ENCODE measurements at regions not wholly inside any gene's neighbourhood (a gene's known extent, or its start where the extent isn't known, plus 50 kb on each side); places are given as distances from the start of the nearest gene placed in this dataset.

GRCh38 chr1:17994046-17994445 is 113.6 kb upstream of the IGSF21 start:
- H3K4me3 ChIP-seq (ENCODE audit: low read depth, low read length) = no peak overlapping the region
- no peak for TF ChIP-seq CTCF (IDR thresholded peaks at IDR 0.05; ENCODE audit: borderline replicate concordance, insufficient read depth, low read depth, low read length)

- no peak for TF ChIP-seq CTCF (IDR thresholded peaks at IDR 0.05; ENCODE audit: borderline replicate concordance, insufficient read depth, low read depth, low read length)
- H3K4me3 ChIP-seq (ENCODE audit: low read depth, low read length) = no peak overlapping the region
Observed at GRCh38 chr1:17995480-17995879, 112.1 kb upstream of the IGSF21 start.

GRCh38 chr1:17998889-17999288 is 108.7 kb upstream of the IGSF21 start:
- peak; percentile 24; the same call in 1 of the 2 replicates for TF ChIP-seq CTCF (IDR thresholded peaks at IDR 0.05; ENCODE audit: borderline replicate concordance, insufficient read depth, low read depth, low read length)
- no peak overlapping the region for H3K4me3 ChIP-seq (ENCODE audit: low read depth, low read length)

GRCh38 chr1:17999884-18000283 is 107.7 kb upstream of the IGSF21 start:
- no peak for TF ChIP-seq CTCF (IDR thresholded peaks at IDR 0.05; ENCODE audit: borderline replicate concordance, insufficient read depth, low read depth, low read length)
- no peak overlapping the region for H3K4me3 ChIP-seq (ENCODE audit: low read depth, low read length)

GRCh38 chr1:18001725-18002124 is 105.9 kb upstream of the IGSF21 start:
- H3K4me3 ChIP-seq (ENCODE audit: low read depth, low read length) = no peak overlapping the region

GRCh38 chr1:18004278-18004677 is 103.3 kb upstream of the IGSF21 start:
- no peak for TF ChIP-seq CTCF (IDR thresholded peaks at IDR 0.05; ENCODE audit: borderline replicate concordance, insufficient read depth, low read depth, low read length)

More at GRCh38 chr1:18001725-18002124, 105.9 kb upstream of the IGSF21 start:
- no peak for TF ChIP-seq CTCF (IDR thresholded peaks at IDR 0.05; ENCODE audit: borderline replicate concordance, insufficient read depth, low read depth, low read length)

GRCh38 chr1:18005238-18005637 is 102.4 kb upstream of the IGSF21 start:
- no peak overlapping the region for H3K4me3 ChIP-seq (ENCODE audit: low read depth, low read length)
- no peak for TF ChIP-seq CTCF (IDR thresholded peaks at IDR 0.05; ENCODE audit: borderline replicate concordance, insufficient read depth, low read depth, low read length)

More at GRCh38 chr1:18004278-18004677, 103.3 kb upstream of the IGSF21 start:
- H3K4me3 ChIP-seq (ENCODE audit: low read depth, low read length) = no peak overlapping the region
